ENCODE measurements at regions not wholly inside any gene's neighbourhood (a gene's known extent, or its start where the extent isn't known, plus 50 kb on each side); places are given as distances from the start of the nearest gene placed in this dataset.

GRCh38 chr11:97888641-97889040 lies 1132.1 kb upstream of the CNTN5 start:
- no peak for TF ChIP-seq EZH2 (IDR thresholded peaks at IDR 0.05; ENCODE audit: borderline replicate concordance, low read depth, low read length, poor library complexity, severe bottlenecking)
- TF ChIP-seq CTCF (conservative IDR thresholded peaks at IDR 0.05; ENCODE audit: low read depth, low read length): no peak

All from A673 (cell line).